Upper lobe of right lung (tissue), 1 donor: ENCODE measurements at regions not wholly inside any gene's neighbourhood (a gene's known extent, or its start where the extent isn't known, plus 50 kb on each side); places are given as distances from the start of the nearest gene placed in this dataset.

ENCODE experiments used
- ATAC-seq: fragments of 200-7000 bp; cut with Tn5 transposase; one replicate; pipeline ENCODE4 v1.9.1; 2020; ENCODE audit warnings: mild to moderate bottlenecking, moderate library complexity
- DNase-seq: peaks from one replicate; pipeline ENCODE4 v3.0.0-alpha.2; 2020
- H3K27ac ChIP-seq: fragments of 200-600 bp; one replicate; pipeline ENCODE4 v1.8.0; 2022
- H3K27me3 ChIP-seq: fragments of 200-600 bp; one replicate; pipeline ENCODE4 v1.8.0; 2022; ENCODE audit warnings: mild to moderate bottlenecking
- H3K36me3 ChIP-seq: fragments of 200-600 bp; one replicate; pipeline ENCODE4 v1.8.0; 2022
- H3K4me1 ChIP-seq: fragments of 200-600 bp; one replicate; pipeline ENCODE4 v1.8.0; 2022
- H3K4me3 ChIP-seq: fragments of 200-600 bp; one replicate; pipeline ENCODE4 v1.8.0; 2022; ENCODE audit warnings: mild to moderate bottlenecking
- H3K9me3 ChIP-seq: fragments of 200-600 bp; one replicate; pipeline ENCODE4 v1.8.0; 2022
- intact Hi-C: fragments of 100-400 bp; cut with DNase I; formaldehyde crosslinking; loops from one replicate; pipeline ENCODE4 v1.11.0; 2022
- TF ChIP-seq, protein P1 (sequence below): fragments of 200-600 bp; IDR thresholded peaks from one replicate; pipeline ENCODE4 v1.8.0; 2022; ENCODE audit warnings: antibody characterized with exemption
- donor health status: DM: no; HTN: yes; CAD: no; lungs with severe emphysema.

DNA sequence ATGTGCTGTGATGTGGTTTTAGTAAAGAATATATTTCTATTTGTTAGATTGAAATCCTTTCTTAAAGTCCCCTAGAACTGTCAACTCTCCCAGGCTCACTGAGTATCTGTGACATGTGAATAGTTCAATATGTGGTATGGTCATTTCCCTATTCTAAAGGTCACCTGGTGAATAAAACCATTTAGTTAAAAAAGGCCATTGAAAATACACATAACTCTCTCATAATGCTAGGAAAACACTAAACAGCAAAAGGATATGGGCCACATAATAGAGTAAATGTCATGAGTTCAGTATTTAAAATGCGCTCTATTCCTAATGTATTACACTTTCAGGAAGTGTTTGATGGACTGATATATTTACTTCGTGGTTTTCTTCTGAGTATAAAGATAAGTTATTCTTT lies 420.9 kb upstream of the JAG1 start:
- H3K4me1 ChIP-seq = no peaks in the 10 kb centered on the region
- H3K27me3 ChIP-seq = no peaks in the 10 kb centered on the region
- H3K36me3 ChIP-seq = no peaks in the 10 kb centered on the region
- DNase-seq (no peak), ATAC-seq (no peak)
- no peaks in the 10 kb centered on the region for H3K9me3 ChIP-seq
- H3K4me3 ChIP-seq = no peak overlapping the region
- TF ChIP-seq, protein P1, sequence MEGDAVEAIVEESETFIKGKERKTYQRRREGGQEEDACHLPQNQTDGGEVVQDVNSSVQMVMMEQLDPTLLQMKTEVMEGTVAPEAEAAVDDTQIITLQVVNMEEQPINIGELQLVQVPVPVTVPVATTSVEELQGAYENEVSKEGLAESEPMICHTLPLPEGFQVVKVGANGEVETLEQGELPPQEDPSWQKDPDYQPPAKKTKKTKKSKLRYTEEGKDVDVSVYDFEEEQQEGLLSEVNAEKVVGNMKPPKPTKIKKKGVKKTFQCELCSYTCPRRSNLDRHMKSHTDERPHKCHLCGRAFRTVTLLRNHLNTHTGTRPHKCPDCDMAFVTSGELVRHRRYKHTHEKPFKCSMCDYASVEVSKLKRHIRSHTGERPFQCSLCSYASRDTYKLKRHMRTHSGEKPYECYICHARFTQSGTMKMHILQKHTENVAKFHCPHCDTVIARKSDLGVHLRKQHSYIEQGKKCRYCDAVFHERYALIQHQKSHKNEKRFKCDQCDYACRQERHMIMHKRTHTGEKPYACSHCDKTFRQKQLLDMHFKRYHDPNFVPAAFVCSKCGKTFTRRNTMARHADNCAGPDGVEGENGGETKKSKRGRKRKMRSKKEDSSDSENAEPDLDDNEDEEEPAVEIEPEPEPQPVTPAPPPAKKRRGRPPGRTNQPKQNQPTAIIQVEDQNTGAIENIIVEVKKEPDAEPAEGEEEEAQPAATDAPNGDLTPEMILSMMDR = no peak
- intact Hi-C loops = no loop called here
- no peak overlapping the region for H3K27ac ChIP-seq

GRCh38 chr20:11098888-11099287 lies 425.1 kb upstream of the JAG1 start:
- Histone ChIP-seq H3K4me3 (no peak overlapping the region), H3K36me3 (no peaks in the 10 kb centered on the region), H3K9me3 (no peaks in the 10 kb centered on the region), H3K27ac (no peak overlapping the region), H3K4me1 (no peaks in the 10 kb centered on the region), H3K27me3 (no peaks in the 10 kb centered on the region)
- DNase-seq (no peak), ATAC-seq (no peak)
- TF ChIP-seq, protein P1 = no peak
- intact Hi-C loops = no loop called here

- H3K4me3 ChIP-seq = no peak overlapping the region
- H3K27me3 ChIP-seq = no peaks in the 10 kb centered on the region
- DNase-seq (no peak), ATAC-seq (peak; percentile 94)
- H3K36me3 ChIP-seq = no peaks in the 10 kb centered on the region
- H3K27ac ChIP-seq = no peak overlapping the region
- no peaks in the 10 kb centered on the region for H3K9me3 ChIP-seq
- intact Hi-C loops = no loop called here
- TF ChIP-seq, protein P1 = no peak
- H3K4me1 ChIP-seq = no peaks in the 10 kb centered on the region
Measured at GRCh38 chr20:11101243-11101642, 427.4 kb upstream of the JAG1 start.

DNA sequence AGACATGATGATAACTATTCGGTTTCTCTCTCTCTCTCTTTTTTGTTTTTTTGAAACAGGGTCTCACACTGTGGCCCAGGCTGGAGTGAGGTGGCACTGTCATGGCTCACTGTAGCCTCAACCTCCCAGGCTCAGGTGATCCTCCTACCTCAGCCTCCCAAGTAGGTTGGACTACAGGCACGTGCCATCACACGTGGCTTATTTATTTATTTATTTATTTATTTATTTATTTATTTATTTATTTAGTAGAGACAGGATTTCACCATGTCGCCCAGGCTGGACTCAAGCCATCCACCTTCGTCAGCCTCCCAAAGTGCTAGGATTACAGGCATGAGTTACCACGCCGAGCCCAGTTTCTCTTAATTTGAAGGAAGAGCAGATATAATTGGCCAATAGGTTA lies 427.9 kb upstream of the JAG1 start:
- DNase-seq = no peak
- TF ChIP-seq, protein P1 = no peak
- intact Hi-C loops = no loop called here
- Histone ChIP-seq H3K27me3 (no peaks in the 10 kb centered on the region), H3K4me1 (no peaks in the 10 kb centered on the region), H3K36me3 (no peaks in the 10 kb centered on the region), H3K9me3 (no peaks in the 10 kb centered on the region), H3K4me3 (no peak overlapping the region), H3K27ac (no peak overlapping the region)
- no peak for ATAC-seq

- no peak overlapping the region for H3K4me3 ChIP-seq
- TF ChIP-seq, protein P1 = no peak
- DNase-seq = no peak
- no peaks in the 10 kb centered on the region for H3K9me3 ChIP-seq
- no peaks in the 10 kb centered on the region for H3K27me3 ChIP-seq
- no peak overlapping the region for H3K27ac ChIP-seq
- no peaks in the 10 kb centered on the region for H3K4me1 ChIP-seq
- intact Hi-C loops = no loop called here
- H3K36me3 ChIP-seq = no peaks in the 10 kb centered on the region
- ATAC-seq = no peak
Measured at GRCh38 chr20:11103866-11104265, 430.1 kb upstream of the JAG1 start.

- no peak for ATAC-seq
- no peaks in the 10 kb centered on the region for H3K9me3 ChIP-seq
- H3K27me3 ChIP-seq = no peaks in the 10 kb centered on the region
- TF ChIP-seq, protein P1 = no peak
- no peak overlapping the region for H3K27ac ChIP-seq
- H3K4me1 ChIP-seq = no peaks in the 10 kb centered on the region
- H3K4me3 ChIP-seq = no peak overlapping the region
- H3K36me3 ChIP-seq = no peaks in the 10 kb centered on the region
- DNase-seq = no peak
- intact Hi-C loops = no loop called here
Measured at GRCh38 chr20:11108102-11108810, 434.5 kb upstream of the JAG1 start.
